ENCODE measurements at regions not wholly inside any gene's neighbourhood (a gene's known extent, or its start where the extent isn't known, plus 50 kb on each side); places are given as distances from the start of the nearest gene placed in this dataset.

DNA sequence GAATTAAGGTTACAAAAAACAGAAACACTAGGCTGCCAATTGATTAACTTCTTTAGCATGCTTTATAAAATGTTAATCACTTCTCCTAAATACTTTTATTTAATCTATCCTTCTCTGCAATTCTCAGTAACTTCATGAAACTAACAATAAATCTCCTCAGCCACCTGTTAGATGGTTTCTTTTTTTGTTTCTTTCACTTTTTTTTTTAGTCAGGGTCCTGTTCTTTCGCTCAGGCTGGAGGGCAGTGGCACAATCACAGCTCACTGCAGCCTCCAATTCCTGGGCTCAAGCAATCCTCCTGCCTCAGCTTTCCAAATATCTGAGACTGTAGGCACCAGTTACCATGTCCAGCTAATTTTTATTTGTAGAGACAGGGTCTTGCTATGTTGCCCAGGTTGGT, 213.4 kb upstream of the STK17B start:
- TF ChIP-seq, protein P1, sequence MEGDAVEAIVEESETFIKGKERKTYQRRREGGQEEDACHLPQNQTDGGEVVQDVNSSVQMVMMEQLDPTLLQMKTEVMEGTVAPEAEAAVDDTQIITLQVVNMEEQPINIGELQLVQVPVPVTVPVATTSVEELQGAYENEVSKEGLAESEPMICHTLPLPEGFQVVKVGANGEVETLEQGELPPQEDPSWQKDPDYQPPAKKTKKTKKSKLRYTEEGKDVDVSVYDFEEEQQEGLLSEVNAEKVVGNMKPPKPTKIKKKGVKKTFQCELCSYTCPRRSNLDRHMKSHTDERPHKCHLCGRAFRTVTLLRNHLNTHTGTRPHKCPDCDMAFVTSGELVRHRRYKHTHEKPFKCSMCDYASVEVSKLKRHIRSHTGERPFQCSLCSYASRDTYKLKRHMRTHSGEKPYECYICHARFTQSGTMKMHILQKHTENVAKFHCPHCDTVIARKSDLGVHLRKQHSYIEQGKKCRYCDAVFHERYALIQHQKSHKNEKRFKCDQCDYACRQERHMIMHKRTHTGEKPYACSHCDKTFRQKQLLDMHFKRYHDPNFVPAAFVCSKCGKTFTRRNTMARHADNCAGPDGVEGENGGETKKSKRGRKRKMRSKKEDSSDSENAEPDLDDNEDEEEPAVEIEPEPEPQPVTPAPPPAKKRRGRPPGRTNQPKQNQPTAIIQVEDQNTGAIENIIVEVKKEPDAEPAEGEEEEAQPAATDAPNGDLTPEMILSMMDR (IDR thresholded peaks at IDR 0.05): no peak
- TF ChIP-seq POLR2A (IDR thresholded peaks at IDR 0.05): no peak

All from ovary (tissue), 3 donors.